ENCODE measurements at regions not wholly inside any gene's neighbourhood (a gene's known extent, or its start where the extent isn't known, plus 50 kb on each side); places are given as distances from the start of the nearest gene placed in this dataset.

DNA sequence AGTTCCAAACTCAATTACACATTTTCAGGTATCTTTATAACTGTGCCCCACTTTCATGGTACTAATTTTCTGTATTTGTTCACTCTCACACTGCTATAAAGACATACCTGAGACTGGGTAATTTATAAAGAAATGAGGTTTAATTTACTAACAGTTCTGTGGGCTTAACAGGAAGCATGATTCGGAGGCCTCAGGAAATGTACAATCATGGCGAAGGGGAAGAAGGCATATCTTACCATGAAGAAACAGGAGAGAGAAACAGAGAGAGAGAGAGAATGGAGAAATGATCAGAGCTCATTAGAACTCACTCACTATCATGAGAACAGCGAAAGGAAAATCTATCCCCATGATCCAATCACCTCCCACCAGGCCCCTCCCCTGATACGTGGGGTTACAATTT is 874.1 kb upstream of the B3GALT2 start:
- TF ChIP-seq GATA2 (IDR thresholded peaks at IDR 0.05; ENCODE audit: low read depth, low read length) (no peak), GATA3 (IDR thresholded peaks at IDR 0.05; ENCODE audit: low read depth, low read length) (no peak)
